IPS-18a (cell line): ENCODE measurements at regions not wholly inside any gene's neighbourhood (a gene's known extent, or its start where the extent isn't known, plus 50 kb on each side); places are given as distances from the start of the nearest gene placed in this dataset.

ENCODE experiments used
- H3K27ac ChIP-seq: one replicate; pipeline ENCODE4 v1.5.1; 2013; ENCODE audit warnings: low read length
- H3K27me3 ChIP-seq: one replicate; pipeline ENCODE4 v1.6.1; 2013; ENCODE audit warnings: mild to moderate bottlenecking, low read length; ENCODE audit not compliant: control insufficient read depth, insufficient read depth
- H3K36me3 ChIP-seq: one replicate; pipeline ENCODE4 v1.6.1; 2013; ENCODE audit warnings: low read depth, low read length; ENCODE audit not compliant: control insufficient read depth
- H3K4me1 ChIP-seq: one replicate; pipeline ENCODE4 v1.6.1; 2013; ENCODE audit warnings: low read depth, low read length; ENCODE audit not compliant: control insufficient read depth
- H3K4me3 ChIP-seq: one replicate; pipeline ENCODE4 v1.5.1; 2013; ENCODE audit warnings: low read length
- H3K9ac ChIP-seq: one replicate; pipeline ENCODE4 v1.6.1; 2013; ENCODE audit warnings: mild to moderate bottlenecking, low read length, moderate library complexity
- H3K9me3 ChIP-seq: one replicate; pipeline ENCODE4 v1.6.1; 2013; ENCODE audit warnings: low read depth, low read length; ENCODE audit not compliant: control insufficient read depth

- peaks cover 5% of the 10 kb centered on the region for H3K9me3 ChIP-seq
- H3K9ac ChIP-seq: no peak overlapping the region
- H3K27me3 ChIP-seq: no peaks in the 10 kb centered on the region
- no peak overlapping the region for H3K4me3 ChIP-seq
- no peak overlapping the region for H3K27ac ChIP-seq
- no peaks in the 10 kb centered on the region for H3K4me1 ChIP-seq
- H3K36me3 ChIP-seq: no peaks in the 10 kb centered on the region
Observed at GRCh38 chr2:239712755-239713154, 311.9 kb upstream of the HDAC4 start.

GRCh38 chr2:239711911-239712570 is 311.2 kb upstream of the HDAC4 start:
- Histone ChIP-seq H3K27me3 (no peaks in the 10 kb centered on the region), H3K9ac (no peak overlapping the region), H3K9me3 (peaks cover 5% of the 10 kb centered on the region), H3K4me3 (no peak overlapping the region), H3K27ac (no peak overlapping the region), H3K36me3 (no peaks in the 10 kb centered on the region), H3K4me1 (no peaks in the 10 kb centered on the region)

- Histone ChIP-seq H3K9me3 (peaks cover 5% of the 10 kb centered on the region), H3K4me1 (no peaks in the 10 kb centered on the region), H3K4me3 (no peak overlapping the region), H3K9ac (no peak overlapping the region), H3K27ac (no peak overlapping the region), H3K27me3 (no peaks in the 10 kb centered on the region), H3K36me3 (no peaks in the 10 kb centered on the region)
Observed at GRCh38 chr2:239710953-239711861, 310.4 kb upstream of the HDAC4 start.

- Histone ChIP-seq H3K9me3 (peaks cover 4% of the 10 kb centered on the region), H3K27ac (no peak overlapping the region), H3K27me3 (no peaks in the 10 kb centered on the region), H3K36me3 (no peaks in the 10 kb centered on the region), H3K9ac (no peak overlapping the region), H3K4me3 (no peak overlapping the region), H3K4me1 (no peaks in the 10 kb centered on the region)
Observed at GRCh38 chr2:239706367-239706766, 305.5 kb upstream of the HDAC4 start.

GRCh38 chr2:239704737-239705136 is 303.9 kb upstream of the HDAC4 start:
- H3K4me3 ChIP-seq: no peak overlapping the region
- H3K36me3 ChIP-seq: no peaks in the 10 kb centered on the region
- H3K9ac ChIP-seq: no peak overlapping the region
- H3K9me3 ChIP-seq: peaks cover 4% of the 10 kb centered on the region
- no peak overlapping the region for H3K27ac ChIP-seq
- no peaks in the 10 kb centered on the region for H3K27me3 ChIP-seq
- no peaks in the 10 kb centered on the region for H3K4me1 ChIP-seq

- no peak overlapping the region for H3K4me3 ChIP-seq
- no peak overlapping the region for H3K9ac ChIP-seq
- no peak overlapping the region for H3K27ac ChIP-seq
- H3K36me3 ChIP-seq: no peaks in the 10 kb centered on the region
- peaks cover 4% of the 10 kb centered on the region for H3K9me3 ChIP-seq
- H3K27me3 ChIP-seq: no peaks in the 10 kb centered on the region
- no peaks in the 10 kb centered on the region for H3K4me1 ChIP-seq
Observed at GRCh38 chr2:239703834-239704233, 303.0 kb upstream of the HDAC4 start.

- H3K27me3 ChIP-seq: no peaks in the 10 kb centered on the region
- peaks cover 4% of the 10 kb centered on the region for H3K9me3 ChIP-seq
- H3K4me3 ChIP-seq: no peak overlapping the region
- H3K36me3 ChIP-seq: no peaks in the 10 kb centered on the region
- H3K4me1 ChIP-seq: no peaks in the 10 kb centered on the region
- no peak overlapping the region for H3K9ac ChIP-seq
- no peak overlapping the region for H3K27ac ChIP-seq
Observed at GRCh38 chr2:239700686-239701345, 300.0 kb upstream of the HDAC4 start.

- no peaks in the 10 kb centered on the region for H3K9me3 ChIP-seq
- no peak overlapping the region for H3K4me3 ChIP-seq
- H3K27me3 ChIP-seq: no peaks in the 10 kb centered on the region
- no peak overlapping the region for H3K27ac ChIP-seq
- H3K36me3 ChIP-seq: no peaks in the 10 kb centered on the region
- no peaks in the 10 kb centered on the region for H3K4me1 ChIP-seq
- H3K9ac ChIP-seq: no peak overlapping the region
Observed at GRCh38 chr2:239697399-239698164, 296.8 kb upstream of the HDAC4 start.

- Histone ChIP-seq H3K4me1 (no peaks in the 10 kb centered on the region), H3K36me3 (no peaks in the 10 kb centered on the region), H3K27me3 (no peaks in the 10 kb centered on the region), H3K4me3 (no peak overlapping the region), H3K9me3 (no peaks in the 10 kb centered on the region), H3K9ac (no peak overlapping the region), H3K27ac (no peak overlapping the region)
Observed at GRCh38 chr2:239696559-239697207, 295.9 kb upstream of the HDAC4 start.

GRCh38 chr2:239695728-239696240 is 295.0 kb upstream of the HDAC4 start:
- no peaks in the 10 kb centered on the region for H3K4me1 ChIP-seq
- no peaks in the 10 kb centered on the region for H3K9me3 ChIP-seq
- no peak overlapping the region for H3K27ac ChIP-seq
- no peaks in the 10 kb centered on the region for H3K27me3 ChIP-seq
- H3K4me3 ChIP-seq: no peak overlapping the region
- H3K36me3 ChIP-seq: no peaks in the 10 kb centered on the region
- H3K9ac ChIP-seq: no peak overlapping the region
